SK-N-SH treated with all-trans-retinoic acid at 6 μM for 48 hours (cell line): ENCODE measurements at regions not wholly inside any gene's neighbourhood (a gene's known extent, or its start where the extent isn't known, plus 50 kb on each side); places are given as distances from the start of the nearest gene placed in this dataset.

ENCODE experiments used
- ATAC-seq: fragments of 200-7000 bp; cut with Tn5 transposase; 3 replicates; pipeline ENCODE4 v1.9.1; 2020; ENCODE audit warnings: mild to moderate bottlenecking, moderate library complexity
- ARNTL ChIP-seq: fragments of 450-650 bp; formaldehyde crosslinking; IDR thresholded peaks from 2 replicates; pipeline ENCODE4 v1.5.0; 2020; ENCODE audit warnings: low read depth, mild to moderate bottlenecking, moderate library complexity, borderline replicate concordance
- BACH2 ChIP-seq: fragments of 250-450 bp; sonication (Bioruptor Pico); IDR thresholded peaks from 2 replicates; pipeline ENCODE4 v1.9.0; 2021; ENCODE audit warnings: mild to moderate bottlenecking, borderline replicate concordance
- CREB5 ChIP-seq: fragments of 250-450 bp; sonication (Bioruptor Pico); IDR thresholded peaks from 2 replicates; pipeline ENCODE4 v1.5.1; 2020; ENCODE audit warnings: low read depth, mild to moderate bottlenecking, moderate library complexity
- CSDC2 ChIP-seq: fragments of 250-450 bp; sonication (Bioruptor Pico); IDR thresholded peaks from 2 replicates; pipeline ENCODE4 v1.5.0; 2020; ENCODE audit warnings: mild to moderate bottlenecking, moderate library complexity
- CSRNP3 ChIP-seq: fragments of 250-450 bp; sonication (Bioruptor Pico); IDR thresholded peaks from 2 replicates; pipeline ENCODE4 v1.5.1; 2021; ENCODE audit warnings: mild to moderate bottlenecking, moderate library complexity
- ESRRG ChIP-seq: fragments of 250-450 bp; sonication (Bioruptor Pico); IDR thresholded peaks from 2 replicates; pipeline ENCODE4 v1.6.1; 2021; ENCODE audit warnings: mild to moderate bottlenecking
- GLIS3 ChIP-seq: fragments of 250-450 bp; sonication (Bioruptor Pico); IDR thresholded peaks from 2 replicates; pipeline ENCODE4 v1.5.0; 2020; ENCODE audit warnings: mild to moderate bottlenecking, moderate library complexity
- ISL1 ChIP-seq: fragments of 250-450 bp; sonication (Bioruptor Pico); IDR thresholded peaks from 2 replicates; pipeline ENCODE4 v2.1.2; 2022; ENCODE audit warnings: mild to moderate bottlenecking, moderate library complexity
- OSR1 ChIP-seq: fragments of 250-450 bp; sonication (Bioruptor Pico); IDR thresholded peaks from 2 replicates; pipeline ENCODE4 v1.8.0; 2022; ENCODE audit warnings: moderate library complexity, mild to moderate bottlenecking, inconsistent platforms
- POU6F1 ChIP-seq: fragments of 250-450 bp; sonication (Bioruptor Pico); IDR thresholded peaks from 2 replicates; pipeline ENCODE4 v1.8.0; 2021; ENCODE audit warnings: low read depth, mild to moderate bottlenecking, moderate library complexity, borderline replicate concordance
- PPARA ChIP-seq: fragments of 250-450 bp; sonication (Bioruptor Pico); IDR thresholded peaks from 2 replicates; pipeline ENCODE4 v1.5.0; 2020; ENCODE audit warnings: mild to moderate bottlenecking, borderline replicate concordance
- RARB ChIP-seq: fragments of 250-450 bp; sonication (Bioruptor Pico); IDR thresholded peaks from 2 replicates; pipeline ENCODE4 v1.8.0; 2021; ENCODE audit warnings: mild to moderate bottlenecking, moderate library complexity
- SNAI2 ChIP-seq: fragments of 250-450 bp; sonication (Bioruptor Pico); IDR thresholded peaks from 2 replicates; pipeline ENCODE4 v1.5.0; 2020; ENCODE audit warnings: mild to moderate bottlenecking, moderate library complexity
- TCF4 ChIP-seq: fragments of 250-450 bp; sonication (Bioruptor Pico); IDR thresholded peaks from 2 replicates; pipeline ENCODE4 v1.8.0; 2021; ENCODE audit warnings: mild to moderate bottlenecking, moderate library complexity, borderline replicate concordance
- TOX ChIP-seq: fragments of 250-450 bp; sonication (Bioruptor Pico); IDR thresholded peaks from 2 replicates; pipeline ENCODE4 v1.8.0; 2021; ENCODE audit warnings: mild to moderate bottlenecking, moderate library complexity, borderline replicate concordance
- ZC3H10 ChIP-seq: fragments of 250-450 bp; sonication (Bioruptor Pico); IDR thresholded peaks from 2 replicates; pipeline ENCODE4 v1.5.1; 2021; ENCODE audit warnings: mild to moderate bottlenecking, moderate library complexity
- ZFP3 ChIP-seq: fragments of 250-450 bp; sonication (Bioruptor Pico); IDR thresholded peaks from 2 replicates; pipeline ENCODE4 v1.5.0; 2020; ENCODE audit warnings: mild to moderate bottlenecking, moderate library complexity
- ZNF565 ChIP-seq: fragments of 450-650 bp; formaldehyde crosslinking; conservative IDR thresholded peaks from 2 replicates; pipeline ENCODE4 v1.5.0; 2020; ENCODE audit warnings: low read depth, mild to moderate bottlenecking, moderate library complexity
- ZNF70 ChIP-seq: fragments of 450-650 bp; formaldehyde crosslinking; IDR thresholded peaks from 2 replicates; pipeline ENCODE4 v1.5.0; 2020; ENCODE audit warnings: mild to moderate bottlenecking, moderate library complexity
- ZNF8 ChIP-seq: fragments of 450-650 bp; formaldehyde crosslinking; IDR thresholded peaks from 2 replicates; pipeline ENCODE4 v1.5.0; 2020; ENCODE audit warnings: mild to moderate bottlenecking, moderate library complexity
- TF ChIP-seq, protein P1 (sequence below): fragments of 250-450 bp; sonication (Bioruptor Pico); IDR thresholded peaks from 2 replicates; pipeline ENCODE4 v1.8.0; 2020; ENCODE audit warnings: mild to moderate bottlenecking, moderate library complexity, borderline replicate concordance

DNA sequence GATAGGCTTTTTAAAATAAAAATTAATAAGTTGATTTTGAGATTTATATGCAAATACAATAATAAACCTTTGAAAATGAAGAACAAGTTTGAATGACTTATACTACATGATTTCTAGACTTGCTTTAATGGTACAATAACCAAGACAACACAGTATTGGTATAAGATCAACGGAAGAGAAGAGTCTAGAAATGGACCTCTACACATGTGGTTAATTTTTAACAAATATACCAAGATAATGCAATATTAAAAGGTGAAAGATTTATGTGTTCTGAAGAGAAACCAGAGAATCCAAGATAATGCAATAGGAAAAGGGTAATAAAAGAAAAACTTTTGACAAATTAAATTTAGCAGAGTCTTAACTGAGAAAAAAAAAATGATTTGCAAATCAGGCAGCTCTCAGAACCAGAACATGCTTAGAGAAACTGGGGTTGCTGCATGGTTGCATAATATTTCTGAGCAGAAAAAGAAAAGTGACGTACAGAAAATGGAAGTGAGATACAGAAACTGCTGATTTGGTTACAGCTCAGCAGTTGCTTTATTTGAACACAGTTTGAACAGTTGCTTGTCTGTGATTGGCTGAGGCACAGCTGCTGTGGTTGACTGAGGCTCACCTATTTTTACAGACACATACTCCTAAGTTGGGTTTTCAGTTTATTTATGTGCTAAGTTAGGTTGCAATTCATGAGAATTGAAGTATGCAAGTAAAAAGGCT, 365.9 kb downstream of the CRPPA start:
- no peak for ATAC-seq
- no peak for TF ChIP-seq CSRNP3 (CRISPR knock-in tag)
- no peak for TF ChIP-seq ZNF565 (CRISPR knock-in tag)
- no peak for TF ChIP-seq SNAI2
- TF ChIP-seq BACH2 (CRISPR knock-in tag): no peak
- TF ChIP-seq RARB: no peak
- TF ChIP-seq POU6F1 (CRISPR knock-in tag): no peak
- no peak for TF ChIP-seq ZFP3 (CRISPR knock-in tag)
- no peak for TF ChIP-seq ZC3H10 (CRISPR knock-in tag)
- TF ChIP-seq PPARA (CRISPR knock-in tag): no peak
- TF ChIP-seq GLIS3: no peak
- TF ChIP-seq ZNF70 (CRISPR knock-in tag): no peak
- no peak for TF ChIP-seq ZNF8
- TF ChIP-seq, protein P1, sequence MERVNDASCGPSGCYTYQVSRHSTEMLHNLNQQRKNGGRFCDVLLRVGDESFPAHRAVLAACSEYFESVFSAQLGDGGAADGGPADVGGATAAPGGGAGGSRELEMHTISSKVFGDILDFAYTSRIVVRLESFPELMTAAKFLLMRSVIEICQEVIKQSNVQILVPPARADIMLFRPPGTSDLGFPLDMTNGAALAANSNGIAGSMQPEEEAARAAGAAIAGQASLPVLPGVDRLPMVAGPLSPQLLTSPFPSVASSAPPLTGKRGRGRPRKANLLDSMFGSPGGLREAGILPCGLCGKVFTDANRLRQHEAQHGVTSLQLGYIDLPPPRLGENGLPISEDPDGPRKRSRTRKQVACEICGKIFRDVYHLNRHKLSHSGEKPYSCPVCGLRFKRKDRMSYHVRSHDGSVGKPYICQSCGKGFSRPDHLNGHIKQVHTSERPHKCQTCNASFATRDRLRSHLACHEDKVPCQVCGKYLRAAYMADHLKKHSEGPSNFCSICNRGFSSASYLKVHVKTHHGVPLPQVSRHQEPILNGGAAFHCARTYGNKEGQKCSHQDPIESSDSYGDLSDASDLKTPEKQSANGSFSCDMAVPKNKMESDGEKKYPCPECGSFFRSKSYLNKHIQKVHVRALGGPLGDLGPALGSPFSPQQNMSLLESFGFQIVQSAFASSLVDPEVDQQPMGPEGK (CRISPR knock-in tag): no peak
- TF ChIP-seq OSR1: no peak
- no peak for TF ChIP-seq ARNTL (CRISPR knock-in tag)
- no peak for TF ChIP-seq TOX
- no peak for TF ChIP-seq ISL1 (CRISPR knock-in tag)
- TF ChIP-seq, all 23 proteins: peak for 0

DNA sequence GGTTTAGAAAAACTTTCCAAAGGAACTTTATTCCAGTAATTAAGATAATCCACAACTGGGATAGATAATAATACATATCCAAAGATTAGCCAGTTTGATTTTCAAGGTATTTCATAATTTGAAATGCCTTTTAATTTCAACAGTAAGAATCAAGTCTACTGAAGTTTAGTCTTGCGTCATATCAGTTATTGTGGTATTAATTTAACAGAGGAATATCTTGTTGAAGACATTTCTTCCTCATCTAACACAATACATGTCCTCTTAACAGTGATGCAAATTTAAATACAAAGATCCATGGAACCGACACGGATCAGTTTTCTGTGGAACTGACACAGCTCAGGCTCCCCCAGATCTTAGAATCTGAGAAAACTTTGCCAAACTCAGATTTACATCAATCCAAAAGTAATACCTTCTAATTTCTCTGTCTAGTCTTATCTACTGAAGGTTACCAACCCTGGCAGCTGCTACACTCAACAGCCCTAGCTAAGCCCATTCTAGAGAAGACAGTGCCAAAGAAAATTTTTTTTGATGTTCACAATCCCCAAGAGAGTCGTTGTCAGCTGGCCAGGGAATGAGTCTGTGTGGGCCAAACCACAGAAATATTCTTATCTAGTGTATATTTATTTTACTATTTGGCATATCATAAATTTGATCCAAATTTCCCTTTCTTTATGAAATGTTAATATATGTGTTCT, 365.2 kb upstream of the MEOX2 start:
- TF ChIP-seq ZNF8 (no peak), RARB (no peak)
- no peak for ATAC-seq

DNA sequence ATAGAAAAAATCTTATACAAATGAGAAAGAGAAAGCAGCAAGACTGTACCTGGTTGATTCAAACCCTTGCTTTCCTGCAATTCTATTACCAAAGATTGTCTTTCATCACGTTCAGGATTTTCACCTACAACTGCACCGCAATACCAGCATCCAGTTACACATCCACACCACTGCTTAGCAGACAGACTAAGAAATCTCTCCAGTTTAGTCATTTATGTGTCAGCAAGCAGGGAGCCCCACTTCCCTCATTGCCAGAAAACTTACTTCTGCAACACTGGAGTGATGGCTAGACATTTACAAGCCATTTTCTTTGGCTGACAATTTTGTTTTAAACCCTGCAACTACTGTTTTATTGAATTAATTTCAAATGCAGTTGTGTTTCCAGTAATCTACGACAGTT, 359.6 kb upstream of the MEOX2 start:
- TF ChIP-seq CSDC2 (CRISPR knock-in tag): no peak
- no peak for TF ChIP-seq BACH2 (CRISPR knock-in tag)
- no peak for TF ChIP-seq ZNF565 (CRISPR knock-in tag)
- TF ChIP-seq ESRRG (CRISPR knock-in tag): no peak
- no peak for TF ChIP-seq ZNF8
- no peak for TF ChIP-seq CSRNP3 (CRISPR knock-in tag)
- no peak for TF ChIP-seq CREB5
- TF ChIP-seq TOX: no peak
- no peak for TF ChIP-seq ZNF70 (CRISPR knock-in tag)
- TF ChIP-seq OSR1: no peak
- ATAC-seq: no peak

DNA sequence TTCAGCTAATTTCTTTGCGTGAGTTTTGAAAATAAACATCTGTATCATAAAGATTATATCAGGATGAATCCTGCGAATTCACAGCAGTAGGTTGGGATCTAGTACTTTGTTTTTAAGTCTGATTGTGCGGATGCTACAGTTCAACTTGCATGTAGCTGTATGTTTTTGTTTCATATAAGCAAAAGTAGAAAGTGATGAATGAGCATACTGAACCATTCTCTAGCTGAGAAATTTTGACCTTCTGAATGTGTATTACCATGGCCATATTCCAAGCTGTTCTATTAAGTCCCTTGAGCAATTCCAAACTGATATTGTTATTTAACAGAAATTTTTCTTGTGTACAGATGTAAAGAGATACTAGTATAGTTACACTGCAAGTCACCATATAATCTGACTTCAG, 358.8 kb upstream of the MEOX2 start:
- TF ChIP-seq PPARA (CRISPR knock-in tag): no peak
- TF ChIP-seq ZFP3 (CRISPR knock-in tag): no peak
- no peak for TF ChIP-seq TCF4 (CRISPR knock-in tag)
- TF ChIP-seq ZNF8: no peak
- no peak for ATAC-seq
